KMS-11 (cell line): ENCODE measurements at regions not wholly inside any gene's neighbourhood (a gene's known extent, or its start where the extent isn't known, plus 50 kb on each side); places are given as distances from the start of the nearest gene placed in this dataset.
A peak's percentile ranks its signal among the peaks of the same experiment; 100 is the strongest.

Source experiments
- H2AFZ ChIP-seq: fragments of 200-600 bp; sonication (generic); 2 replicates; pipeline ENCODE4 v1.6.1; 2016; ENCODE audit warnings: antibody characterized with exemption, mixed run types, low read depth
- H3K27ac ChIP-seq: fragments of 200-600 bp; sonication (generic); 2 replicates; pipeline ENCODE4 v1.6.1; 2016; ENCODE audit warnings: mild to moderate bottlenecking, mixed run types
- H3K27me3 ChIP-seq: fragments of 200-600 bp; sonication (generic); 2 replicates; pipeline ENCODE4 v1.6.1; 2017; ENCODE audit warnings: mild to moderate bottlenecking, low read depth, mixed run types, moderate library complexity; ENCODE audit not compliant: insufficient read depth
- H3K36me3 ChIP-seq: fragments of 200-600 bp; sonication (generic); 2 replicates; pipeline ENCODE4 v1.6.1; 2017; ENCODE audit warnings: mild to moderate bottlenecking, mixed run types; ENCODE audit not compliant: insufficient read depth
- H3K4me1 ChIP-seq: fragments of 200-600 bp; sonication (generic); 2 replicates; pipeline ENCODE4 v1.6.1; 2016; ENCODE audit warnings: mild to moderate bottlenecking, low read depth, mixed run types; ENCODE audit not compliant: poor library complexity, severe bottlenecking
- H3K4me2 ChIP-seq: fragments of 200-600 bp; sonication (generic); 2 replicates; pipeline ENCODE4 v1.7.0; 2016; ENCODE audit warnings: mild to moderate bottlenecking, mixed run types
- H3K4me3 ChIP-seq: fragments of 200-600 bp; sonication (generic); IDR thresholded peaks from 2 replicates; pipeline ENCODE4 v1.6.1; 2017; ENCODE audit warnings: low read depth, low read length, mixed read lengths; ENCODE audit not compliant: insufficient read depth
- H3K79me2 ChIP-seq: fragments of 200-600 bp; sonication (generic); 2 replicates; pipeline ENCODE4 v1.6.1; 2016; ENCODE audit warnings: low read depth, mixed run types; ENCODE audit not compliant: insufficient read depth
- H3K9ac ChIP-seq: fragments of 200-600 bp; sonication (generic); 2 replicates; pipeline ENCODE4 v1.6.1; 2016; ENCODE audit warnings: mild to moderate bottlenecking, mixed run types
- H4K20me1 ChIP-seq: fragments of 200-600 bp; sonication (generic); 2 replicates; pipeline ENCODE4 v1.6.1; 2016; ENCODE audit warnings: mild to moderate bottlenecking, mixed run types; ENCODE audit not compliant: insufficient read depth
- TF ChIP-seq, protein P1 (sequence below): fragments of 200-600 bp; sonication (generic); conservative IDR thresholded peaks from 2 replicates; pipeline ENCODE4 v1.6.1; 2017; ENCODE audit warnings: low read depth, mild to moderate bottlenecking, antibody characterized with exemption, low read length, moderate library complexity, mixed read lengths

DNA sequence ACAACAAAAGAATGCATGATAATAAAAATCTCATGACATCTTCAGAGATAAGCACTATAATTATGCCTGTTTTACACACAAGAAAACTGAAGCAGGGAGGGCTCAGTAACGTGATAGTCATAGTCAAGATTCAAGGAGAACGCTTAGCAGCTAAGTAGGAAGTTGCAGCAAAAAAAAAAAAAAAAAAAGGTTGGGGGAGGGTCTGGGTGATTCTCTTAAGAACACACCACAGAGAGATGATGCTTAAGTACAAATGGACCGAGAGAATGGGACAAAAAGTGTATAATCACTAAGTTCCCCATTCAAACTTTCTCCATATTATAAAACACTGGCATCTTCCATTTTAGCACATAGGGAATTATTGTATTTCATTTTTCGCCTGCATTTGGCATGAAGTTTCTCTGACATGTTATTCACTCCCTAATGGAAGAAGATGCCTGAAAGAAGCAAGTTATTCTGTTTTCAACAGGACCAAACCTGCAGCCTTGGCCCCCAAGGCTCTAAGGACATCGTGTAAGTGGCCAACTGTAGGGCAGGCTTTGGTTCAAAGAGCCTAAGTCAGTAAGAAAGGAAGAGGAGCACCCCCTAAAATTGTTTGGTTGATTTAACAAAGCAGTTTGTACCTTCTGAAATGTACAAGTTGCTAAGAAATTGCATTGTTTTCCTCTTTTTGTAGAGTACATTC, 142.9 kb upstream of the TMPO start:
- TF ChIP-seq, protein P1, sequence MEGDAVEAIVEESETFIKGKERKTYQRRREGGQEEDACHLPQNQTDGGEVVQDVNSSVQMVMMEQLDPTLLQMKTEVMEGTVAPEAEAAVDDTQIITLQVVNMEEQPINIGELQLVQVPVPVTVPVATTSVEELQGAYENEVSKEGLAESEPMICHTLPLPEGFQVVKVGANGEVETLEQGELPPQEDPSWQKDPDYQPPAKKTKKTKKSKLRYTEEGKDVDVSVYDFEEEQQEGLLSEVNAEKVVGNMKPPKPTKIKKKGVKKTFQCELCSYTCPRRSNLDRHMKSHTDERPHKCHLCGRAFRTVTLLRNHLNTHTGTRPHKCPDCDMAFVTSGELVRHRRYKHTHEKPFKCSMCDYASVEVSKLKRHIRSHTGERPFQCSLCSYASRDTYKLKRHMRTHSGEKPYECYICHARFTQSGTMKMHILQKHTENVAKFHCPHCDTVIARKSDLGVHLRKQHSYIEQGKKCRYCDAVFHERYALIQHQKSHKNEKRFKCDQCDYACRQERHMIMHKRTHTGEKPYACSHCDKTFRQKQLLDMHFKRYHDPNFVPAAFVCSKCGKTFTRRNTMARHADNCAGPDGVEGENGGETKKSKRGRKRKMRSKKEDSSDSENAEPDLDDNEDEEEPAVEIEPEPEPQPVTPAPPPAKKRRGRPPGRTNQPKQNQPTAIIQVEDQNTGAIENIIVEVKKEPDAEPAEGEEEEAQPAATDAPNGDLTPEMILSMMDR, result no peak
- Histone ChIP-seq H3K4me3 (no peak overlapping the region), H3K4me1 (peaks cover 7% of the 10 kb centered on the region), H3K9ac (no peak overlapping the region), H3K27ac (no peak overlapping the region), H2AFZ (no peak overlapping the region), H4K20me1 (no peaks in the 10 kb centered on the region), H3K79me2 (no peaks in the 10 kb centered on the region), H3K27me3 (no peaks in the 10 kb centered on the region), H3K36me3 (no peaks in the 10 kb centered on the region), H3K4me2 (no peak overlapping the region)

DNA sequence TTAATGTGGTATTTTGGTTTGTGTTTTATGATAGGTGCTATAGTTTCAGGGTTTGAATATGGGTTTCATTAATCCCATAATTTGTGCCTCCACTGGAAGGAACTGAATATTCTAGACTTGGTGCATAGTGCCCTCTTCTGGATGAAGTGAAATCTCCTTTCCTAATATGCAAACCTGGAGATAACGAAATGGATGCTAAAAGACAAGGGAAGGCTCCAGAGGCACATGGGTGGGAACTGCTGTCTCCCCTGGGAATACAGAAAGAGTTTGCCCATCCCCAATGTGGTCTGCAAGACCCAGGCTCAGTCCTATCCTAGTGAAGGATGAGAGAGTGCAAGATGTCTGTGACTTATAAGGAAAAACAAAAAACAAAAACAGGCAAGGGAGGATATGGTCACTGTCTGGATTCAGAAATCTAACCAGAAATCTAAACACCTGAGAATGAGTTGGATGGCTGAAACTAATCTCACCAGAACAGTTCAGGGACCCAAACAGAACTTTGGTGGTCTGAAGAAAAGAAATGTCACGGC, 142.3 kb upstream of the TMPO start:
- no peak overlapping the region for H3K9ac ChIP-seq
- TF ChIP-seq, protein P1, result peak; percentile 75

DNA sequence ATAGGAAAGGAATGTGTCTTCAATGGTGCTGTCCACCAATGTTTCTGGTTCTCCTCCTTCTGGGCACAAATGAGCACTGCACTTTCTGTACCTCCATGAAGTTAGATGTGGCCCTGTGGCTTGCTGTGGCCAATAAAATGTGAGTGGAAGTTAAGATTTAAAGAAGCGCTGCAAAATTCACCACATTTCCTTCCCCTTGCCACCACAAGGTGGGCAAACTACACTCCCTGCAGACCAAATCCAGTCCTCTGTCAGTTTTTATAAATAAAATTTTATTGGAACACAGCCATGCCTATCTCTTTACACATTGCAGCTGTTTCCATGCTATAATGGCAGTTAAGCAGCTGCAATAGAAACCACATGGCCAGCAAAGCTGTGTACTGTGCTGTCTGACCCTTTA, 141.4 kb upstream of the TMPO start:
- TF ChIP-seq, protein P1, result peak; percentile 49
- Histone ChIP-seq H3K4me1 (peaks cover 7% of the 10 kb centered on the region), H3K27ac (no peak overlapping the region), H3K27me3 (no peaks in the 10 kb centered on the region), H3K79me2 (no peaks in the 10 kb centered on the region), H3K4me2 (no peak overlapping the region), H3K4me3 (no peak overlapping the region), H2AFZ (no peak overlapping the region), H3K36me3 (no peaks in the 10 kb centered on the region), H4K20me1 (no peaks in the 10 kb centered on the region), H3K9ac (no peak overlapping the region)

More for the DNA sequence above, 142.3 kb upstream of the TMPO start:
- Histone ChIP-seq H4K20me1 (no peaks in the 10 kb centered on the region), H3K27me3 (no peaks in the 10 kb centered on the region), H3K36me3 (no peaks in the 10 kb centered on the region), H3K79me2 (no peaks in the 10 kb centered on the region), H2AFZ (no peak overlapping the region), H3K27ac (no peak overlapping the region), H3K4me1 (peaks cover 7% of the 10 kb centered on the region), H3K4me2 (no peak overlapping the region), H3K4me3 (no peak overlapping the region)

DNA sequence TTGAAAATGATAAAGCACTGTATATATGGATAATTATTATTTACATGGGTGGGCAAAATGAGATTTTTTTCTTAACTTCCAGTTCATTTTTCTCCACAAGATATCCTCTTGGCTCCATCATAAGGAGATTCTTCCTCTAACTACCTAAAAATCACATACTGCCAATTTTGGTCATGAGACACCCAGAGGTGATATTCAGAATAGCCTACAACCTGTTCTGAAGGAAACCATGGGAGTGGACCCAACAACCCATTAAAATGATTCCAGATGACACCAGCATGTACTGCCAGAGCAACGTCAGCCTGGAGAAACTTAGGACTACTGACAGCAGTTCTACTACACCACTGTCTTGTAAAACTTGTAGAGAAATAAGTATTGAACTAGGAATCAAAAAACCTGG, 136.3 kb upstream of the TMPO start:
- Histone ChIP-seq H3K4me1 (no peaks in the 10 kb centered on the region), H3K4me3 (no peak overlapping the region), H2AFZ (no peak overlapping the region), H4K20me1 (no peaks in the 10 kb centered on the region), H3K27me3 (no peaks in the 10 kb centered on the region), H3K4me2 (no peak overlapping the region), H3K79me2 (no peaks in the 10 kb centered on the region), H3K27ac (no peak overlapping the region), H3K36me3 (no peaks in the 10 kb centered on the region), H3K9ac (no peak overlapping the region)
- TF ChIP-seq, protein P1, result no peak
